ENCODE measurements at regions not wholly inside any gene's neighbourhood (a gene's known extent, or its start where the extent isn't known, plus 50 kb on each side); places are given as distances from the start of the nearest gene placed in this dataset.

GRCh38 chr10:25083546-25084111 lies 67.2 kb downstream of the THNSL1 start:
- Histone ChIP-seq H3K4me1 (peaks cover 0 to 19% (median 11%) of the 10 kb centered on the region in 4 donors), H3K9me3 (no peaks in the 10 kb centered on the region), H3K4me3 (no peak overlapping the region), H3K36me3 (no peaks in the 10 kb centered on the region), H3K27ac (no peak overlapping the region), H3K27me3 (no peaks in the 10 kb centered on the region)
- WGBS, 2 donors, result 94% methylated on average over 11 of the region's 11 CpGs
- no peak for TF ChIP-seq POLR2A (IDR thresholded peaks at IDR 0.05)
- TF ChIP-seq, protein P1, sequence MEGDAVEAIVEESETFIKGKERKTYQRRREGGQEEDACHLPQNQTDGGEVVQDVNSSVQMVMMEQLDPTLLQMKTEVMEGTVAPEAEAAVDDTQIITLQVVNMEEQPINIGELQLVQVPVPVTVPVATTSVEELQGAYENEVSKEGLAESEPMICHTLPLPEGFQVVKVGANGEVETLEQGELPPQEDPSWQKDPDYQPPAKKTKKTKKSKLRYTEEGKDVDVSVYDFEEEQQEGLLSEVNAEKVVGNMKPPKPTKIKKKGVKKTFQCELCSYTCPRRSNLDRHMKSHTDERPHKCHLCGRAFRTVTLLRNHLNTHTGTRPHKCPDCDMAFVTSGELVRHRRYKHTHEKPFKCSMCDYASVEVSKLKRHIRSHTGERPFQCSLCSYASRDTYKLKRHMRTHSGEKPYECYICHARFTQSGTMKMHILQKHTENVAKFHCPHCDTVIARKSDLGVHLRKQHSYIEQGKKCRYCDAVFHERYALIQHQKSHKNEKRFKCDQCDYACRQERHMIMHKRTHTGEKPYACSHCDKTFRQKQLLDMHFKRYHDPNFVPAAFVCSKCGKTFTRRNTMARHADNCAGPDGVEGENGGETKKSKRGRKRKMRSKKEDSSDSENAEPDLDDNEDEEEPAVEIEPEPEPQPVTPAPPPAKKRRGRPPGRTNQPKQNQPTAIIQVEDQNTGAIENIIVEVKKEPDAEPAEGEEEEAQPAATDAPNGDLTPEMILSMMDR (IDR thresholded peaks at IDR 0.05), result no peak
- no peak for TF ChIP-seq POLR2AphosphoS5 (IDR thresholded peaks at IDR 0.05)
- no peak for TF ChIP-seq EP300 (IDR thresholded peaks at IDR 0.05)
- intact Hi-C loops (cut with DNase I), result loop anchor here (5.0 kb wide), 2 partner anchors 66 to 466 kb away; partner anchors contain the start of genes ENKUR and THNSL1
- no peak for DNase-seq

DNA sequence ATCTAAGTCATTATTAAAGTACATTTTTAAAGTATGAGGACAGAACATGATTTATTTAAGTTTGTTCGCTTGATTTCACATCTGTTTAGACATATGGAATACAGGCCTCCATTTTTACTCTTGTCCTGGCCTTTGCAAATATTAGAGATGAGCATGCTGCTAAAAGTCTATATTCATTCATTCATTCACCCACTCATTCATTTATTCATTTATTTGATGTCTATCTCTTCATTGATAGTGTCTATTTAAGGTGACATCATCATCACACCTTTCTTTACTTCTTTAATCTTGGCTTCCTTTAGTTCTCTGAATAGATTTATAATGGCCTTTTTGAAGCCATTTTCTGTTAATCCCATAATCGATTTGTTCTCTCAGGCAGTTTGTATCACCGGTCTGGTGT lies 68.0 kb downstream of the THNSL1 start:
- WGBS, 2 donors, result 94 to 96% methylated on average over 3 of the region's 3 CpGs
- Histone ChIP-seq H3K9me3 (no peaks in the 10 kb centered on the region), H3K36me3 (no peaks in the 10 kb centered on the region), H3K27ac (no peak overlapping the region), H3K4me3 (no peak overlapping the region), H3K4me1 (peaks cover 0 to 19% (median 11%) of the 10 kb centered on the region in 4 donors), H3K27me3 (no peaks in the 10 kb centered on the region)
- DNase-seq, result no peak
- intact Hi-C loops (cut with DNase I), result loop anchor here (5.0 kb wide), 2 partner anchors 67 to 467 kb away; partner anchors contain the start of genes ENKUR and THNSL1
- TF ChIP-seq, protein P1 (IDR thresholded peaks at IDR 0.05), result no peak
- TF ChIP-seq POLR2AphosphoS5 (IDR thresholded peaks at IDR 0.05), result no peak

- H3K27ac ChIP-seq, result no peak overlapping the region
- H3K9me3 ChIP-seq, result peaks cover 0 to 6% (median 1%) of the 10 kb centered on the region in 4 donors
- H3K4me1 ChIP-seq, result no peaks in the 10 kb centered on the region
- no peak for DNase-seq
- no peaks in the 10 kb centered on the region for H3K36me3 ChIP-seq
- H3K4me3 ChIP-seq, result no peak overlapping the region
- intact Hi-C loops (cut with DNase I), result no loop called here
- H3K27me3 ChIP-seq, result no peaks in the 10 kb centered on the region
- TF ChIP-seq, protein P1 (IDR thresholded peaks at IDR 0.05), result no peak
- no peak for TF ChIP-seq EP300 (IDR thresholded peaks at IDR 0.05)
- TF ChIP-seq POLR2AphosphoS5 (IDR thresholded peaks at IDR 0.05), result no peak
- TF ChIP-seq POLR2A (IDR thresholded peaks at IDR 0.05), result no peak
These were observed 78.2 kb downstream of the THNSL1 start for GRCh38 chr10:25094590-25094989.

GRCh38 chr10:25097669-25098411 lies 77.0 kb upstream of the GPR158 start:
- Histone ChIP-seq H3K36me3 (no peaks in the 10 kb centered on the region), H3K9me3 (peaks cover 0 to 6% (median 0%) of the 10 kb centered on the region in 4 donors), H3K27me3 (no peaks in the 10 kb centered on the region), H3K27ac (no peak overlapping the region), H3K4me1 (no peaks in the 10 kb centered on the region), H3K4me3 (no peak overlapping the region)
- TF ChIP-seq EP300 (IDR thresholded peaks at IDR 0.05) (no peak), POLR2A (IDR thresholded peaks at IDR 0.05) (no peak), POLR2AphosphoS5 (IDR thresholded peaks at IDR 0.05) (no peak)
- TF ChIP-seq, protein P1 (IDR thresholded peaks at IDR 0.05), result no peak
- DNase-seq, result no peak
- WGBS, 2 donors, result 80 to 91% methylated on average over 7 of the region's 7 CpGs
- intact Hi-C loops (cut with DNase I), result no loop called here

Measured in sigmoid colon (tissue), 6 donors.